PFSK-1 (cell line): ENCODE measurements at regions not wholly inside any gene's neighbourhood (a gene's known extent, or its start where the extent isn't known, plus 50 kb on each side); places are given as distances from the start of the nearest gene placed in this dataset.

ENCODE experiments used
- POLR2AphosphoS5 ChIP-seq: IDR thresholded peaks from 2 replicates; pipeline ENCODE4 v1.6.1; 2012; ENCODE audit warnings: low read depth, mild to moderate bottlenecking, control low read depth, low read length, moderate library complexity
- TAF1 ChIP-seq: IDR thresholded peaks from 2 replicates; pipeline ENCODE4 v1.6.1; 2012; ENCODE audit warnings: low read length, control low read depth, borderline replicate concordance; ENCODE audit not compliant: insufficient read depth

DNA sequence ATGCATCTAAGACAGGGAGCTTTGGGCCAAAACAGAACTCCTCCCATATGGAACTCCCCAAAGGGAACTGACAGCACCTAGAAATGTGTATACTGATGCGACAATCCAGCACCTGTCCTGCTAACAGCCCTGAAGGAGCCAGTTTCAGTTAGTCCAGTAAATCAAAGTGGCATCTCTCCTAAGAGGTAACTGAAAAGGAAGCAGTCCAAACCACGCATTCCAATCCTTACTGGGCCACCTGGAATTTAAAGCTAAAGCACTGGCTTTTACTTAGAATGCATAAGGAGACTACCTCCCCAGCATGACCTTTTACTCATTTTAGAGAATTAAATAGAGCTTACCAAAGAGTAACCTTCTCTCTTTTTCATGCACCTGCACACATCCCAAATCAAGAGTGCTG is 586.8 kb upstream of the PITX2 start:
- no peak for TF ChIP-seq TAF1
- TF ChIP-seq POLR2AphosphoS5, result no peak
